GM18951 (cell line): ENCODE measurements at regions not wholly inside any gene's neighbourhood (a gene's known extent, or its start where the extent isn't known, plus 50 kb on each side); places are given as distances from the start of the nearest gene placed in this dataset.

Experiments used
- POLR2A ChIP-seq: IDR thresholded peaks from 4 replicates; pipeline ENCODE4 v1.6.1; 2011; ENCODE audit warnings: mild to moderate bottlenecking; ENCODE audit not compliant: insufficient read length, insufficient read depth; ENCODE audit errors: extremely low read depth
- in situ Hi-C: fragments of 300-500 bp; cut with MboI; formaldehyde crosslinking; loops from one replicate; pipeline ENCODE4 v1.12.0; 2022; ENCODE audit warnings: low sequenced_read_pairs, mixed read lengths, inconsistent platforms; ENCODE audit not compliant: unreplicated experiment

DNA sequence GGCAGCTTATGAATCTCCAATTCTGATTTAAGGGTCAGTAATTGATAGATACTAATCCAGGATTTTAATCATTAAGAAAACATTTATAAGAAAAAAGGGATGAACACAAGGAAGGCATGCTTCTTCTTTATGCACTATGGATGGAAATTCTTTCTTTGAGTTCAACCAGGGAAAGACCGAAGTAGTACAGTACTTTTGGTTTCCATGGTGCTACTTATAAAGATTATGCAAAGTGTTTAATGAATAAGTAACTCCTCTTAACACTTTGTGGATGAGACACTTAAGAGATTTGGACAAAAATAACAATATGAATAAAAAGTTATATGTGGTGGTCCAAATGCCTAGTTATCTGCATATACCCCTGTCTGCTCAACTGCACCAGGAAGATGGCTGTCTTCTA is 666.5 kb upstream of the FANCL start:
- TF ChIP-seq POLR2A: no peak
- in situ Hi-C loops: no loop called here

GRCh38 chr2:58906081-58906645 is 665.0 kb upstream of the FANCL start:
- TF ChIP-seq POLR2A: no peak
- in situ Hi-C loops: no loop called here

GRCh38 chr2:58904095-58904494 is 663.0 kb upstream of the FANCL start:
- in situ Hi-C loops: no loop called here
- TF ChIP-seq POLR2A: no peak

DNA sequence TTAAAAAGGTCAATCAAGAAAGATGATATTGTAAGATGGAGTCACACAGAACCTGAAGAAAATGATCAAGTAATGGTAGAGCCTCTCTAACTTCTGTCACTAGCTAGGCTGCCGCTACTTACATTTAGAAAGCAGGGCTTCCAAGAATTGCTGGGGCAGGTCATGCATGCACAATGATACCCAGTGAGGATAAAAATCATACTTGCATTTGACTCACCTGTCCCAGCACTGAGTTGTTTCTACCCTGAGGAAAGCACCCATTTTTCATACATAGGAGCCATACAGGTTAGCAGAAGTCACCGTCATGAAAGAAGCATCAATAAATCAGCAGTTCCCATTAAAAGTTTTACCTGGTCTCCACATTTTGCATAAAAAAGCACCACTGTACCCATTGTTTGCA is 662.3 kb upstream of the FANCL start:
- in situ Hi-C loops: no loop called here
- no peak for TF ChIP-seq POLR2A

- no peak for TF ChIP-seq POLR2A
Measured at GRCh38 chr2:58900246-58901027, 659.3 kb upstream of the FANCL start.

DNA sequence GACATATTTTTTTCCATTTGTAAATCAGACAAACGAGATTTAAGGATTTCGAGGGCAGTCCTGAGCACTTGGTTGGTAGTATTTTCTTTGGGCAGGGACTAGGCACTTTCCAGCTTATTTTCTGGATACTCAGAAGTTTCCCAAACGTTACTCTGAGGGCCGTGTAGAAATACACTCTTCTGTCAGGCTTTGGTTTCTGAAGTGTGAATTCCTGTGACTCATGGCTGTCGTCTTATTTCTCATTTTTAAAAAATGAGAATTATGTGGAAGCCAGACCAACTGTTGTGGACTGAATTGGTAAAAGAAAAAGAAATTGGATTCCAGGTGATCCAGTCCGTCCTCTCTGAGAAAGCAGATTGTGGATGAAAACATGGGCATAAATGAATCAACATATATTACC is 658.6 kb upstream of the FANCL start:
- in situ Hi-C loops: no loop called here
- no peak for TF ChIP-seq POLR2A

More at GRCh38 chr2:58900246-58901027, 659.3 kb upstream of the FANCL start:
- in situ Hi-C loops: no loop called here

DNA sequence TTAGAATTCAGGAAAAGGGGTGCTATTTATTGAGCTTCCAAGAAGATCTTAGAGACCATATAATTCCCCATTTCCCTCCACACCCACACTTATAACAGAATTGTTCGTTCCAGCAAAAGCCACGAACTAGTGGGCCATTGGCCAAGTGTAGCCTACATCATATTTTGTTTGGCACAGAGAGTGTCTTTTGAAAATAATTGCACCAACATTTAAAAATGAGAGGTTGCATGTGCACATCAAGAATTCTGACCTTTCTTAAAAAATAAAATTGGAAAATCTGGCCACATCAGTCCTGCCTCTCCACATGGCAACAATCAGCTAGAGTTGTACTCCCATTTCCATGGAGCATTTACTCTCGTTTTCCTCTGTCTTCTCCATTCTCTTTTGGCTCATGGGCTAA is 655.5 kb upstream of the FANCL start:
- in situ Hi-C loops: no loop called here
- no peak for TF ChIP-seq POLR2A

GRCh38 chr2:58895857-58896256 is 654.7 kb upstream of the FANCL start:
- in situ Hi-C loops: no loop called here
- no peak for TF ChIP-seq POLR2A

- no peak for TF ChIP-seq POLR2A
- in situ Hi-C loops: no loop called here
Measured at GRCh38 chr2:58893656-58894351, 652.7 kb upstream of the FANCL start.

DNA sequence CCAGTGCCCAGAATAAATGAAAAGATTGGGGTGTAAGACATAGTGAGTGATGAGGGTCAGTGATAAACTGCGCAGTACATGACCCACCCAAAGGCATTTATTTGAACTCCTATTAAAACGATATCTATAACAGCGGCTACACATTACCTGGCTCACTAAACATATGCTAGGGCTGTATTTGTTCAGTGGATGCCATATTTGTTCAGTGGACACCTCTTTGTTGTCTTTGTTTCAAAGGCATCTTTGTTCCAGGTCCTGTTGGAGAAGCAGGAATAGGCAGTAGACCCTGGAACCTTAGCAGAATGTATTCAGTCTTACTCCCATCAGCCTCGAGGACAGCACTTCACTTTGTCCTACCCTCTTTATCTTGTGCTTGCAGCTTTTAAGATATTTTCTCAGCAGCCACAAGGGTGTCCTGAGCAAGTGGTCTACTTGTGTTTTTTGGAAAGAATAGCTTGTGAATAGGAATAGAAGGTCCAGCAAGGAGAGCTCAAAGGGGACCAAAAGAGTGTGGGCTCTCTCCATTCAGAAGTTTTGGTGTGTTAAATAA is 650.8 kb upstream of the FANCL start:
- no peak for TF ChIP-seq POLR2A
- in situ Hi-C loops: no loop called here

GRCh38 chr2:58890865-58891525 is 649.9 kb upstream of the FANCL start:
- in situ Hi-C loops: no loop called here
- TF ChIP-seq POLR2A: no peak

DNA sequence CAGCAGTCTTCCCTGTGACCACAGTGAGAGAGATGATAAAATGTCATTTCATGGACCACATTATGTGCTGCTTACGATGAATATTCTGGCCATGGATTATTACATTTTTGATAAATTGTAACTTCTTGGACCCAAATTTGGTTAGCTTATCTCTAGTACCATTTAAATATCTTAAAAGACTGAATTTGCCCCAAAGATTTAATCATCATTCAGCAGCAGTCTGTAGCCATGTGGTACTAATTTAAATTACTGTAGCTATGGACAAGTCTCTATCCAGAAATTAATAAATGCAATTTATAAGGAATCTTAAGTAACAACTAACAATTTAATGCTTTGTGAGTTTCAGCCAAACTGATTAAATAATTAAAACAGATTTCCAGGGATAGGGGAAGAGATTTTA is 644.9 kb upstream of the FANCL start:
- in situ Hi-C loops: no loop called here
- TF ChIP-seq POLR2A: no peak

DNA sequence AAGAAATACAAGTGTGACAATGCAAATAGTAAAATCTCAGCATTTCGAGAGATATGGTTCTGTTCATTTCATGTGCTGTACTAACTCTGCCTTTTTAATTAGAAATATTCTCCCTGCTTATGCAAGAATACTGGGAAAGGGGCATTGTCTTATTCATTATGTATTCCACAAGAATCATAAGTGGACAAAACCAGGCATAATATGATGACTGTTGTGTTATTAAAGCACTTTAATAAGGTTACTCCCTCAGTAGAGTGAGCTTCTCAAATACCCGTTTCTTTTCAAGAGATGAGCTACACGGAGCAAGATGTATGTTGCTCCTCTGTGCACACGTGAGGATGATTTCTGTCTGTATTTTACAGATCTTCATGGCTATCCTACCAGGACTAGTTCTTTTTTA is 638.7 kb upstream of the FANCL start:
- in situ Hi-C loops: no loop called here

More for the DNA sequence above, 638.7 kb upstream of the FANCL start:
- TF ChIP-seq POLR2A: no peak
